GM21367 (cell line): ENCODE measurements at regions not wholly inside any gene's neighbourhood (a gene's known extent, or its start where the extent isn't known, plus 50 kb on each side); places are given as distances from the start of the nearest gene placed in this dataset.
"Not testable (repeated sequence)": the region's sequence is repeated elsewhere in the genome, so short reads cannot be mapped to it uniquely, and the experiment has no call there.

Experiments
- ATAC-seq: cut with Tn5 transposase; IDR thresholded peaks from one replicate; pipeline ENCODE4 v1.9.1; 2021; ENCODE audit not compliant: unreplicated experiment

DNA sequence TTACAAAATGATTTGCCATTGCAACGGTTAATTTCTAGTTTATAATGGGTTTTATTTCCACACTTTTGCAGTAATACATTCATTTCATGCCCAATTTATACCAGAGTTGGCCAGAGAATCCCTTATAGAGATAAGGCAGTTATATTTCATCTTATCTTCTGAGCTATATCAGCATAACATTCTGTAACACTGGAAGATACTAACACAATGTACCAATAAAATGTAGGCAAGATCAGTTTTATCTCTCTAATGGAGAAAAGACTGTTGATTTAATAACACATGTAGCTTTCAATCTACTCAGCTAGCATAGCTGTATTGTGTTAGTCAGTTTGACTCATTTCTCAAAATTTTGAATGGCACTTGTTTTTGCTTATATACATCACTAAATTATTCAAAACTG is 738.6 kb downstream of the TRAM1L1 start:
- no peak for ATAC-seq

DNA sequence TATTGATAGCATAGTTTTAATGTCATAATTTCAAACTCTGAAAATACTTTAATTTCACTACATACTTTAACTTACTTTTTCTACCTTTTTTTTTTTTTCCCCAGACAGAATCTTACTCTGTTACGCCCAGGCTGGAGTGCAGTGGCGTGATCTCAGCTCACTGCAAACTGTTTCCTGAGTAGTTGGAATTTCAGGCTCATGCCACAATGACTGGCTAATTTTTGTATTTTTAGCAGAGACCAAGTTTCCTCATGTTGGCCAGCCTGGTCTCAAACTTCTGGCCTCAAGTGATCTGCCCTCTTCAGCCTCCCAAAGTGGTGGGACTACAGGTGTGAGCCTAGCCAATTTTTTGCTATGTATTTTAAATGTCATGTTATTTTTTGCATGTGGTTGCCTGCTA is 741.6 kb downstream of the TRAM1L1 start:
- no peak for ATAC-seq

DNA sequence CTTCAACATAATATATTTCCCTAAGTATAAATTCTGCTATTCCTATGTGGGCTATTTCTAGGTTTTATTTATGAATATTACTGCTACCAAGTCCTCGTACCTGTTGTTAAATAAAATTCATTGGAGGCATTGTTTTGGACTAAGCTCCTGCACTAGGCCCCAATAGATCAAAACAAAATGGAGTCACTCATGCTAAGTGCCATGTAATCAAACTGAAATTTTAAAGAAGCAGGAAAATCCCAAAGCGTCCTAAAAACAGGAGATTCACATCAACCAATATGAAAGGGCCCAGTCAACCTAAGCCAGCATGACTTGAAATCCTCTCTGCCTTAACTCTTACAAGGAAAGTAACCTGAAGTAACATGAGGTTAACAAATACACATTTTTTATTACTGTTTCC is 743.2 kb downstream of the TRAM1L1 start:
- ATAC-seq, result no peak

DNA sequence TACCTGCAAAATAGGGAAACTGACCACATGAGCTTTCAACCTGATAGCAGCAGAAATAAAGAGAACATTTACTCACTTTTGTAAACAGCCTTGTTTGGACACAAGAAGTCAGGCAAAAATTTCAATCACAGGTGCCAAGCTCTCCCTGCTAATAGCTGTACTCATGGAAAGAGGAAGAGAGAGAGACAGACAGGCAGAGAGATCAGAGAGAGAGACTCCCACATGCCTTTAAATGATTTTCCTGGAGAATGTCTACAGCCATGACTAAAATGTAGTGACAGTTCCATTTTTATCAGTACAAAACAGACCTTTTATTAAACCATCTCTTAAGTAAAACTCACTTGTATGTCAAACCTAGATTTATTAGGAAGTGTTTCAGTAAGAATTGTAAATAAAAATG is 752.9 kb downstream of the TRAM1L1 start:
- ATAC-seq, result no peak

DNA sequence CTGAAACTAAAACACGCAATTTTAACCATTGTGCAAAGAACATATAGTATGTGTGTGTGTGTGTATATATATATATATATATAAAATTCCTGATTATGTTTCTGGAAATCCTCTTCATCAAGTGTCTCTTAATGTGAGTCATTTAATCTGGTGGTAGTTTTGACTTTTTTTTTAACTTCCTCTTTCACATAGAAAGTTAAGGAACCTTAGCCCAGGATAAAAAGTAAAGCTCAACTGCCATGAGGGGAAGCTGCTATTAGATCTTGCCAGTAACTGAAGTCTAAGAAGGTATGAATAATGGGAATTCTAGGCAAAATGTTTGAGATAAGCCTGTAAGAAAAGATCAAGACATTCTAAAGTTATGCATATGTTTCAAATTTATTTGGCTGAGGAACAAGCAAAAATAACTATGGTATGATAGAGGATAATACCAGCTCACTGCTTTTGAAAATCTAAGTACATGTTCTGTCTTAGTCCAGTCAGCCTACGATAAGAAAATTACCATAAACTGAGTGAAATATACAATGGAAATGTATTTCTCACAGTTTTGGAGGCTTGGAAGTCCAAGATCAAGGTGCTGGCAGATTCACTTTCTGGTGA is 757.0 kb downstream of the TRAM1L1 start:
- ATAC-seq, result no peak

DNA sequence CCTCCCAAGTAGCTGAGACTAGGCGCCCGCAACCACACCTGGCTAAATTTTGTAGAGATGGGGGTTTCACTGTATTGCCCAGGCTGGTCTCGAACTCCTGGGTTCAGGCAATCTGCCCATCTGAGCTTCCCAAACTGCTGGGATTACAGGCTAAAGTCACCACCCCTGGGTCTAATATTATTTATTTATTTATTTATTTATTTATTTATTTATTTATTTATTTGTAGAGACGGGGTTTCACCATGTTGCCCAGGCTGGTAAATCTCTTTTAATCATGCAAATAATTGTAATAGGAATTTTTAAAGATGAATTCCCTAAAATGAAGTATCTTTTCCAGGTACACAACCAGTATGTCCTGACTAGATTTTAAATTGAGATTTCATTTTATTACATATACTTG is 761.8 kb downstream of the TRAM1L1 start:
- no peak for ATAC-seq

DNA sequence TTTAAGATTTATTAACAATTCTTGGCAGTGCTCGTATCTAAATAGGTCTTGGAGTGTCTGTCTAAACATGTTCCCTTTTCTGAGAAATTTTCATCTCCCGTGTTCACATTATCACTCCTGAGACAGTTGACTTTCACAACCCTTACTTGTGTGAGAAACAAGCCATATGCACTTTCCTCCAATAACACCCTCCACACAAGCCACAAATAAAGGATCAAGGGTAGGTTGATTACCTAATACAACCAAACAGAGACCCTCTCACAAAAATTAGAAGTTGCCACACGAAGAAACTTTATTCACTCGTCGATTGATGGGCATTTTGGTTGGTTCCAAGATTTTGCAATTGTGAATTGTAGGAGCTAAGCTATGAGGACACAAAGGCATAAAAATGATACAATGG is 763.9 kb downstream of the TRAM1L1 start:
- ATAC-seq, result no peak

DNA sequence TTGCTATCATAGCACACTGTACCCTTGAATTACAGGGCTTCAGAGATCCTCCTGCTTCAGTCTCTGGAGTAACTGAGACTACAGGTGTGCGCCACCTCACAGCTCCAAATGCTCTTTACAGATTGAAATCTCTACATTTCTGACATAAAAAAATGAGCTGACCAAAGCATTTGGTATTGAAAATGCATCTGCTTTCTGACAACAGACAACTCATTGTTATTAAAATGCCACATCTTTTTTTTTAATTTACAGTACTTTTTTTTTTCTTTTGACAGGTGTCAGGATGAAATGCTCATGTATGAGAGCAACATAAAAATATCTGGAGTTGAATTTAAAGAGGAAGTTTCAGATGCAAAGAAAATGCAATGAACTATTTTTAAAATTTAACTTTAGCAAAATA is 764.5 kb downstream of the TRAM1L1 start:
- ATAC-seq, result no peak

DNA sequence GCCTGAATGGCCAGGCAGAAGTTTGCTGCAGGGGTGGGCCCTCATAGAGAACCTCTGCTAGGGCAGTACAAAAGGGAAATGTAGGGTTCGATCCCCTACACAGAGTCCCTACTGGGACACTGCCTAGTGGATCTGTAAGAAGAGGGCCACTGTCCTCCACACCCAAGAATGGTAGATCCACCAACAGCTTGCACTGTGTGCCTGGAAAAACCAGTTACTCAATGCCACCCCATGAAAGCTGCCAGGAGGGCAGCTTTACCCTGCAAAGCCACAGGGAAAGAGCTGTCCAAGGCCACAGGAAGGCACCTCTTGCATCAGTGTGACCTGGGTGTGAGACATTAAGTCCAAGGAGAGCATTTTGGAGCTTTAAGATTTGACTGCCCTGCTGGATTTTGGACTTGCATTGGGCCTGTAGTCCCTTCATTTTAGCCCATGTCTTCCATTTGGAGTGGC is 781.6 kb downstream of the TRAM1L1 start:
- ATAC-seq, result no peak

DNA sequence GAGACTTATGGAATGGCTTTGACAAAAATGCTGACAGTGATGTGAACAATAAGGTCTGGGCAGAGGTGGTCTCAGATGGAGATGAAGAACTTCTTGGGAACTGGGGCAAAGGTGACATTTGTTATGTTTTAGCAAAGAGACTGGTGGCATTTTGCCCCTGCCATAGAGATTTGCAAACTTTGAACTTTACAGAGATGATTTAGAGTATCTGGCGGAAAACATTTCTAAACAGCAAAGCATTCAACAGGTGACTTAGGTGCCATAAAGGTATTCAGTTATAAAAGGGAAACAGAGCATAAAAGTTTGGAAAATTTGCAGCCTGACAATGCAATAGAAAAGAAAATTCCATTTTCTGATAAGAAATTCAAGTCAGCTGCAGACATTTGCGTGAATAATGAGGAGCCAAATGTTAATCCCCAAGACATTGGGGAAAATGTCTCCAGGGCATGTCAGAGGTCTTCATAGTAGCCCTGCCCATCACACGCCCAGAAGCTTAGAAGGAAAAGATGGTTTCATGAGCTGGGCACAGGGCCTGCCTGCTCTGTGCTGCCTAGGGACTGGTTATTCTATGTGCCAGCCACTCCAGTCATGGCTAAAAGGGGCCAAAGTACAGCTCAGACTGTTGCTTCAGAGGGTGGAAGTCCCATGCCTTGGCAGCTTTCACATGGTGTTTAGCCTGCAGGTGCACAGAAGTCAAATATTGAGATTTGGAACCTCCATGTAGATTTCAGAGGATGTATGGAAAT is 782.2 kb downstream of the TRAM1L1 start:
- ATAC-seq, result no peak

DNA sequence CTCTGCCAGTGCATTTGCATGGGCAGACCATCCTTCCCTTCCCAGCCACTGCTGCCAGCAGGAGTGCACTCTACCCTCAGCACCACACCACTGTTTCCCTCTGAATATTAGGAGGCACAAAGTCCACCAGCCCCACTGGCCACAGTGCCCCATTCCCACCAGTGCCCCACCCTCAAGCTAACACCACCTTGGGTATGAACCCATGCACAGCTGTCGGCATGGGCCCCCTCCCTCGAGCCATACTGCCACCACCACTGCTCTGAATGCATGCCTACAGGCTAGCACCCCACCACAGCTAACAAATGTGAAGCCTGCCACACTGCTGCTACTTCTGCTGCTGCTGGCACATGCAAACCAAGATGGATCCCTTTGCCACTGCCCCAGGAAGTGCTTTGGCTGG is 810.4 kb downstream of the TRAM1L1 start:
- no peak for ATAC-seq

DNA sequence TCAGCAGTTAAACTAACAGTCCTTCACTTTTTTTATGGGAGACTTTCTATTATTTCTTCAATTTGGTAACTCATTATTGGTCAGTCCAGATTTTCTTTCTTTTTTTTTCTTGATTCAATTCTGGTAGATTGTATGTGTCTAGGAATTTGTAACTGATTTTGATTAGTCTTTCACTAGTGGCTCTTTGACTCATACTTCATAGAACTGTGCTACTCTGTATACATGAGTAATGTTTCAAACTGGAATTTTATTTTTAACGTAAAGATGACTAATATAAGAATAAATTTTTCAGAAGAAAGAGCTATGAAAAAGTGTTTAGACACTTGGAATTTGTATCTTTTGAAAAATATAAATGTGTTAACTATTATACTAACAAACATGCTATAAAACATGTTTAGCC is 813.0 kb downstream of the TRAM1L1 start:
- no peak for ATAC-seq

DNA sequence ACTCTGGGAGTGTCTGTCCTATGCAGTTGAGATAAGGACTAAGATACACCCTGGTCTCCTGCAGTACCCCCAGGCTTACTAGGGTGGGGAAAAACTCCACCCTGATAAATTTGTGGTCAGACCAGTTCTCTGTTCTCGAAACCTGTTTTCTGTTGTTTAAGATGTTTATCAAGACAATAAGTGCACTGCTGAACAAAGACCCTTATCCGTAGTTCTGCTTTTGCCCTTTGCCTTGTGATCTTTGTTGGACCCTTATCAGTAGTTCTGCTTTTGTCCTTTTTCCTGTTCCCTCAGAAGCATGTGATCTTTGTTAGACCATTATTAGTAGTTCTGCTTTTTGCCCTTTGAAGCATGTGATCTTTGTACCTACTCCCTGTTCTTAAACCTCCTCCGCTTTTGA is 824.4 kb downstream of the TRAM1L1 start:
- ATAC-seq, result not testable (repeated sequence)

DNA sequence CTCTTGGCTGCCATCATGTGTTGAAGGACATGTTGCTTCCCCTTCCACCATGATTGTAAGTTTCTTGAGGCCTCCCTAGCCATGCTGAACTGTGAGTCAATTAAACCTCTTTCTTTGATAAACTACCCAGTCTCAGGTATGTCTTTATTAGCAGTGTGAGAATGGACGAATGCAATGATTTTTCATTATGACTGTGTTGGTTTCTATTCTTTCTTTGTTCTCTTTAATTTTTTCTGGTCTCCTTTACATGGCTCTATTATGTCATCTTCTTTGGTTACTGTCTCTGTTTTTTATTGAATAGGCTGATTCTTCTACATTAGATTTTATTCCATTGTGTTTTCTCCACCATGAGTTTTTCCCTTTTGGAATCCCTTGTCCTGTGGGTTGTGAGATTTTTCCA is 840.6 kb downstream of the TRAM1L1 start:
- ATAC-seq, result no peak

DNA sequence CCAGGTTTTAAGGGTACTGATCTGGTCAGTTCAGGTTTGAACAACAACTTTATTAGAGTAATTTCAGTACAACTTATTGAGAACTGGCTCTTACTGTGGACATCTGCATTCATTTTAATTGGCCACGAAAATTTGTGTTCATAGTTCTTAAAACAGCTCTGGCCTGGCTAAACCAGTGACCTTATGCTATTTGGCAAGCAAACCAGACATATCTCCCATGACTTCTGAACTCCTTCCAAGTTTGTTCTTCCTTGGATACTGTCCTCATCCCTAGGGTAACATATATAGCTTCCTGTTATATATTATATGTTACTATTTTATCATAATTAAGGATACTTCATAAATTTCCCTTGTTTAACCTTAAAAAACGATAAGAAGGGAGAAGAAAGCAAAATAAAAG is 841.9 kb downstream of the TRAM1L1 start:
- no peak for ATAC-seq

DNA sequence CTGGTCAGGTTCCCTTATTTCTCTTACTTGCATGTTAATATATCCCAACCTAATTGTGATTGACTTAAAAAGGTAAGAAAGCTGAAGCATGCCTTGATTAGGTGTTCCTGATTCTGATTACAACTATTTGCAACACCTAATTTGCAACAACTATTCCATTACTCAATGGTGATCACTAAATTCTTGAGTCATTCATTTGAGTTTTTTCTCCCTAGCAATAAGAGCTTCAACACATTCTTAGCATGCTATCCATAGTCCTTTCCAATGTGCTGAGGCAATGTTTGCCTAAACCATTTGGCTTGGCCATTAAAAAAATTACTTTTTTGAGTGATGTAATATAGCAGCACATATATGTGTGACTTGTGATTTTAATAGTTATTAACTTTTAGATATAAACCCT is 851.4 kb downstream of the TRAM1L1 start:
- no peak for ATAC-seq

DNA sequence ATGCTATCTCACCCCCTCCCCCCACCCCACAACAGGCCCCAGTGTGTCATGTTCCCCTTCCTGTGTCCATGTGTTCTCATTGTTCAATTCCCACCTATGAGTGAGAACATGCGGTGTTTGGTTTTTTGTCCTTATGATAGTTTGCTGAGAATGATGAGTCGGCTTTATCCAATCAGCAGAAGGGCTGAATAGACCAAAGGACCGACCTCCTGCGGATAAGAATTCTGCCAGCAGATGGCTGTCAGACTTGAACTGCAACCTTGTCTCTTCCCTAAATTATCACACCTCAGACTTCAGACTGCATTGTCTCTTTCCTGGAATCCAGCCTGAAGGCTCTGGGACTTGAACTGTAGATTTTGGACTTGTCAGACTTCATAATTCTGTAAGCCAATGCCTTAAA is 853.4 kb downstream of the TRAM1L1 start:
- ATAC-seq, result not testable (repeated sequence)

DNA sequence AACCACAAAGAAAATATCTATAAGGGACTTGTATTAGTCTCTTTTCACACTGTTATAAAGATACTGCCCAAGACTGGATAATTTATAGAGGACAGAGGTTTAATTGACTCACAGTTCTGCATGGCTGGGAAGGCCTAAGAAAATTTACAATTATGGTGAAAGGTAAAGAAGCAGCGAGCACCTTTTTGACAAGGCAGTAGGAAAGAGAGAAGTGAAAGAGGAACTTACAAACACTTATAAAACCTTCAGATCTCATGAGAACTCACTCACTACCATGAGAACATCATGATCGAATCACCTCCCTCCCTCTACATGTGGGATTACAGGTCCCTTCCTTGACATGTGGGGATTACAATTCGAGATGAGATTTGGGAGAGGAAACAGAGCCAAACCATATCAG is 856.0 kb downstream of the TRAM1L1 start:
- ATAC-seq, result no peak

DNA sequence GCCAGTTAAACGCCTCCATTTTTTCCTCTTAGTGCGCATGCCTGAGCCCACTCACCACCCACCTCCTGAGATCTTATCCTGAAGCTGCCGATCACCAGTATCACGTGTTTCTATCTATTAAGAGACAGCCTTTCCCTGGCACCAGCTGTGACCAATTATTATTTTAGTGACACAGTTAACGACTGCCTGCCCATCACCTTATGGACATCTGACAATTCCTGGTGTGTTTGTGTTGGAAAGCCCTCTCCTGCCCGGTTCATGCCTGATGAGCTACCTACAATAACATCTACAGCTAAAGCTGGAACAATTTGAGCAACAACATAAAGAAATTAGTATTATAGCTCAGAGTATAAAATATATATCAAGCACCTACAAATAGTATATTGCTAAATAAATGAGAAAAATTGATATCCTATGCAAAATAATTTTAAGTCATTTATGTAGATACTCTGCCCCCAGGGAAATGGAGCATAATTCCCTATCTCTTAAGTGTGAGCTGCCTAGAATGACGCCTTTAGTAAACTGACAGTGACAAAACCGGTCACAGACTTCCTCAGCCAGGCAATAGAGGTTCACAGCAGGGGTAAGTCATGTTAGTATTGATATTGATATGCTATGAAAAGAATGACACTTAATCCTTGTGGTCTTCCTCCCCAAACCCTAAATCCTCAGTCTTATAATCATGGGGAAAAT is 862.2 kb downstream of the TRAM1L1 start:
- ATAC-seq, result no peak

DNA sequence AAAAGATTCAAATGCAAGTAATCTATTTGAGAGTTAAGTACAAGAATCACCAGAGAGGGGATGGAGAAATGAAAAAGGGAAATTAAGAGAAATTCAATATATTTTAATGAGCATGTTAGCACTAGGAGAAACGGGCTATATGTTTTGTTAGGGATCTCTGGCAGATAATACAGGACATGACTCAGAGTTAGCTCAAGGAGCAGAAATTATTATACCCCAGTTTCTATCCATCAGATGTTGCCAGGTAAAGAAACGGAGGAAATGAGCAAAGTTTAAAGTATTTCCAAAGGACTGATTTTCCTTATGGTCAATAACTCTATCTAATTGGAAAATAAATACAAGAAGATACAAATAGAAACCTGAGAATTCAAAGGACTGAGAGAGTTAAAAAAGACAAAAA is 867.6 kb downstream of the TRAM1L1 start:
- no peak for ATAC-seq

DNA sequence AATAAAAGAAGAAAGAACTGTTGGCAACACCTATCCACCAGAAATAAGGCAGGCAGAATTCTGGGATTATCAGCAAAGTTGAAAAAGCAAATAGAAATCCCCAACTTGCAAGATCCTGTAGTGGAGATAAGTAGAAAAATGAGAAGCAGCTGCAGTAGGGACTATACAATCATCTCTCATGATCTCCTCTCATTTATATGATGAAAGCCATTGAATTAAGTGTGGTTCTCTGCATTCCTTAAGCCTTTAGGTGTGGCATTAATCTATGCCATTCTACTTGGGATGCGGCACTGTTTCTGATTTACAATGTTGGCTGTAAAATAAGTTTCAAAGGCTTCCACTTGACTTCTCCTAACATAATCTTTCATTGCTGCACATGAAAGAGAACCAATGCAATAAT is 869.8 kb downstream of the TRAM1L1 start:
- no peak for ATAC-seq

DNA sequence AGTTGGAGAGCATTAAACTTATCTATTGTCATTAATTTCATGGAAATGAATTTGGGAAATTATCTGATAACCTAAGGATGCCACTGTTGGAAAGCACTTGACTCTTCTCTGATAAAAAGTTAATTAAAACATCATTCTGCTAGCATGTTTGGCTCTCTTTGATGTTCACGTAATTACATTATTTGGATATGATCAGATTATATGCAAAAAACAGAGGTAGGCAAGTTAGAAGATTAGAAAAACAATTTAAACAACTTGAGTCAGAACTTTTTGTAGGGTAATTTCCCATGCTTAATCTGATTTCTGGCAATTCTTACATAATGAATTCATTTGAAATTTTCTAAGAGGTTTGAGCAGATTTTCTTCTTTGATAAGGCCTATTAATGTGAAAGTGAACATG is 882.9 kb downstream of the TRAM1L1 start:
- ATAC-seq, result no peak
